Stimulated activated CD8-positive, alpha-beta memory T cell treated with anti-CD3 and anti-CD28 coated beads, Interleukin-7, amount 100 ng/mL, for 1 hour (primary cell): ENCODE measurements at regions not wholly inside any gene's neighbourhood (a gene's known extent, or its start where the extent isn't known, plus 50 kb on each side); places are given as distances from the start of the nearest gene placed in this dataset.

Source experiments
- DNase-seq, 2 donors: peaks; one replicate each; pipeline ENCODE4 v3.0.0-alpha.2; 2020; ENCODE audit warnings: low read depth in 2 of 2

GRCh38 chr15:69735121-69735520 lies 282.5 kb downstream of the RPLP1 start:
- no peak for DNase-seq

- no peak for DNase-seq
Measured at GRCh38 chr15:69736161-69736560, 283.5 kb downstream of the RPLP1 start.

GRCh38 chr15:69737916-69738315 lies 285.3 kb downstream of the RPLP1 start:
- no peak for DNase-seq

- DNase-seq = no peak
Measured at GRCh38 chr15:69740684-69741083, 288.1 kb downstream of the RPLP1 start.

DNA sequence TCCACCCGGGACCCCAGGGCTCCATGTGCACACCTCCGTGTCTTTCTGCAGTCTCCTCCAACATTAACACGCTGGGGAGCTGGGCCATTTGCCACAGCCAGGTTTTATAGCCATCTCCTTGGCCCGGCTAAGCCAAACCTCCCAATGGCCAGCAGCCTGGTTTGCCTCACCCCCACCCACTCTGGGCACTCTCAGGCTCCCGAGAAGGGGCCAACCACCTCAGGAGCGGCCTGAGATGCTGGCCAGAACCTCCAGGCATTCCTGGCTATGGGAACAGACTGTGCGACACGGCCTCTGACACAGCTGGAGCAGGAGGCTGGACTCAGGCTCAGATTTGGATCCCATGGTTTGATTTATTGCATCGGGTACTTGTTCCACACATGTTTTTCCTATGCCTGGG lies 289.7 kb downstream of the RPLP1 start:
- DNase-seq = no peak

GRCh38 chr15:69743091-69743490 lies 290.5 kb downstream of the RPLP1 start:
- no peak for DNase-seq

GRCh38 chr15:69744391-69745162 lies 292.0 kb downstream of the RPLP1 start:
- DNase-seq = no peak

GRCh38 chr15:69747193-69747592 lies 294.6 kb downstream of the RPLP1 start:
- DNase-seq = no peak

- DNase-seq = no peak
Measured at GRCh38 chr15:69748131-69748530, 295.5 kb downstream of the RPLP1 start.

GRCh38 chr15:69748576-69749185 lies 296.1 kb downstream of the RPLP1 start:
- DNase-seq = no peak

DNA sequence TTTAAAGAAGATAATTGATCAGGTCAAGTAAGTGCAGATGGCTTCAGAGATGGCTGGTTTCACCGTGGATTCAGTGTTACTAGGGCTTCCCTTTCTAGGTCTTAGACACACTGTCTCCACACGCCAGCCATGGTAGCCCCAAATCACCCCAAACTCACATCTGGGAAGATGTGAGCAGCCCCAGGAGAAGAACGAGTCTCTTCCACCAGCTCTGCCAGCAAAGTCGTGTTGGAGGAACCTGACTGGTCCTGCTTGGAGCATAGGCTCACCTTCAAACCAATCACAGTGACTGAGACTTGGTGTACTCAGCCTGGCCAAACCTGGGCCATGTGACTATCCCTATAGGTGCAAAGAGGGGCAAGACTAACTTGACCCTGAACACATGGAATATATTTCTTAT lies 296.7 kb downstream of the RPLP1 start:
- DNase-seq = no peak

GRCh38 chr15:69749797-69750196 lies 297.2 kb downstream of the RPLP1 start:
- no peak for DNase-seq

DNA sequence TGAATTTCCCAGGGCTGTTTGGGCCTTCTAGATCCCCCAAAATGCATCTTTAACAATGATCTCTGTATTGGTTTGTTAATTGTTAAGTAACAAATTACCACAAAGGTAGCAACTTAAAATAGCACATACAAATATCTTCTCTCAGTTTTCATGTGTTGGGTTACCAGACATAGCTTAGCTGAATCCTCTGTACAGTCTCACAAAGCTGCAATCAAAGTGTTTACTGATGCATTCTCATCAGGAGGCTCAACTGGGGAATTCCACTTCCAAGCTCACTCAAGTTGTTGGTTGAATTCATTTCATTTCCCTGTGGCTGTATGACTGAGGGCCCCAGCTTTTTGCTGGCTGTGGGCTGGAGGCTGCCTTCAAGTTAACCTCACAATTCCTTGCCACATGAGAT lies 297.6 kb downstream of the RPLP1 start:
- DNase-seq = no peak

GRCh38 chr15:69751147-69751546 lies 298.5 kb downstream of the RPLP1 start:
- no peak for DNase-seq

GRCh38 chr15:69751566-69751965 lies 298.9 kb downstream of the RPLP1 start:
- no peak for DNase-seq

- DNase-seq = no peak
Measured at GRCh38 chr15:69753867-69754266, 301.2 kb downstream of the RPLP1 start.

- no peak for DNase-seq
Measured at GRCh38 chr15:69754313-69754712, 301.7 kb downstream of the RPLP1 start.

DNA sequence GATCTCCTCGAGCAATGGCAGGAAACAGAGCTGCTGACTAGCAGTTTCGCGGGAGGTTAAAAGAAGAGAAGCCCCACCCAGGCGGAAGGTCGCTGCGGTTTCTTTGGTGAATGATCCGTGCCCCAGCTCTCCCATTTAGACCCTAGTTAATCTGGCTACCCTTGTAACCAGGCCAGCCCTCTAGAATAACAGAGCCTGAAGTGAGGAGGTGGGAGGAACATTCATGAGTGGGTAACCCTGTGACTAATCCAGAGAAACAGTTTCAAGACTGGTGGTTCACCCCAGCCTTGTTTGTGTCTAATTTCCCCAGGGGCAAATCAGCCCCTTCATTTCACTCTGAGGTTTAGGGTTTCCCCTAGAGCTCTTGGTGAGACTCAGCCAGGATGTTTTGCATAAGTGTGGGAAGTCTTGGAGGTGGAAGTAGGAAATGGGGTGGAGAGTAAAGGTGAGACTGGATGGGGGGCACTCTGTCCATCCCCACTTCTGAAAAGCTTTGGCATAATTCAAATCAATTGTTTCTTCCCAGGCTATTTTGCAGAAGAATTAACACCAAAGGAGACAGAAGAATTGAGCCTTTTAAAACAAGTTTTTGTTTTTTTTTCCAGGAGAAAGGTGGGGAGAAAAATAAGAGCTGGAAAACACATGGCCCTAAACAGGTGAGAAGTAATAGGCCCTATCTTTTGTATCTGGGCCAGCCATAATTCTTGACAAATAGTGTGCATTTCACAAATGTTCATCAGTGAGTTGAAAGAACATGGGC lies 303.1 kb downstream of the RPLP1 start:
- DNase-seq = peak; percentile 36 to 41

- DNase-seq = no peak
Measured at GRCh38 chr15:69756440-69756839, 303.8 kb downstream of the RPLP1 start.

- DNase-seq = no peak
Measured at GRCh38 chr15:69757186-69757585, 304.6 kb downstream of the RPLP1 start.

GRCh38 chr15:69758291-69758771 lies 305.7 kb downstream of the RPLP1 start:
- no peak for DNase-seq
